ENCODE measurements at regions not wholly inside any gene's neighbourhood (a gene's known extent, or its start where the extent isn't known, plus 50 kb on each side); places are given as distances from the start of the nearest gene placed in this dataset.
"Not testable (repeated sequence)": the region's sequence is repeated elsewhere in the genome, so short reads cannot be mapped to it uniquely, and the experiment has no call there.

DNA sequence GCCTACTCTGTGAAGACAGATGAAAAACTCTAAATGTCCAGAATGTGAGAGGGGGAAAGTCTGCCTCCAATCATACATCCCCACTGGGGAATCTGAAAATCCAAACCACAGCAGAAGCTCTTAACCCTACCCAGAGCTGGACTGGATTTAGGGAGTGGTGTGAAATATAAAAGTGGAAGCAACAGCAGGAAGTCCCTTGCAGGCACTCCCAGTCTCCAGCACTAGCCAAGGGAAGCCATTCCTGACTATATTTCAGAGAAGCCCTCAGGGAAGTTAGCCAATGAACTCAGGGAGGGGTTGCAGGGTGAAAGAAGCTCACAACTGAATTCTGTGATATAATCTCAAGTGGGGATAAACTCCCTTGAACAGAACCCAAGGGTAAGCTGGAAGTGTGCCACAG, 51.5 kb downstream of the CRPPA start:
- DNase-seq (ENCODE audit: low read depth in 3 of 3): no peak

DNA sequence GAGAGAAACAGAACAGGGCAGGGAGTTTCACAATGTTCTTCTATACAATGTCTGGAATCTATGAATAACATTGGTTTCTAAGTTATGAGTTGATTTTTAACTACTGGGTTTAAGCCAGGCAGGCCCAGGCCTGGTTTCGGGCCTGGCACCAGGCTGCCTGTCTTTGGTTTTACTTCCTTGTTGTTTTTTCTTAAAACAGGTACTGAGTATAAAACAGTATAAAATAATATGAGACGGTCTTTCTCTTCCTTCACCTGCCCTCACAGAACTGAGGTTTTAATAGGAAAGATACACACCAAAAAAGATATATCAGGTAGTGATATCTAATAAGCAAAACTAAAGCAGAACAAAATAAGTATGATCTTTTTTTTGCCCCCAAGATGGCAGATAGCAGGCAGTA, 52.0 kb downstream of the CRPPA start:
- not testable (repeated sequence) for DNase-seq (ENCODE audit: low read depth in 3 of 3)

DNA sequence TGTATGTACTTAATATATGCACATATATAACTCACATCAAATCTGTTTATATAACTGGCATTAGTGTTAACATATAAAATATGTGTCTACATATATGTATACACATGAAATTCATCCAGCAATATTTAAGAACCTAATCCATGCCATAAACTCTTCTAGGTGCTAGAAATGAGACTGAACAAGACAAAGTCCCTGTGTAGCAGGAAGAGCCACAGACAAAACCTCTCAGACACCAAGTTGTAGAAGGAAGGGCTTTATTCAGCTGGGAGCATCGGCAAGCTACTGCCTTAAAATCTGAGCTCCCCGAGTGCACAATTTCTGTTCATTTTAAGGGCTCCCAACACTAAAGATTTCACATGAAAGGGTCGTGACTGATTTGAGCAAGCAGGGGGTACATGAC, 52.5 kb downstream of the CRPPA start:
- no peak for DNase-seq (ENCODE audit: low read depth in 3 of 3)

DNA sequence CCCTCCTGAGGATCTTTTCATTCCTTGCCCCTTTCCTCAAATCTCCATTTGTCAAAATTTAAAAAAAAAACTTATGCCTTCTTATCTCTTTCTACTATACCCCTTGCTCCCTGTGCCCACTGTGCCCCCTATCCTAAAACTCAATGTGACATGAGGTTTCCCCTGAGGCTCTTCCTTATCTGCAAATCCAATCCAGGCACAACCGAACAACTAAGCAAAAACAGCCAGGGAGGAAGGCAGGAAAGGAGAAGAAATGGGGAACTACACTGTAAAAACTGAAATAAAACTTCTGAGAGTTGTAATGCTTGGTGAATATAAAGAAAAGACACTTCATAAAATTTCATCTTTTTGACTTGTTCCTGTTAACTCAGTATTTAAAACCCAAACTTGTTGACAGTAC, 54.2 kb downstream of the CRPPA start:
- no peak for DNase-seq (ENCODE audit: low read depth in 3 of 3)

DNA sequence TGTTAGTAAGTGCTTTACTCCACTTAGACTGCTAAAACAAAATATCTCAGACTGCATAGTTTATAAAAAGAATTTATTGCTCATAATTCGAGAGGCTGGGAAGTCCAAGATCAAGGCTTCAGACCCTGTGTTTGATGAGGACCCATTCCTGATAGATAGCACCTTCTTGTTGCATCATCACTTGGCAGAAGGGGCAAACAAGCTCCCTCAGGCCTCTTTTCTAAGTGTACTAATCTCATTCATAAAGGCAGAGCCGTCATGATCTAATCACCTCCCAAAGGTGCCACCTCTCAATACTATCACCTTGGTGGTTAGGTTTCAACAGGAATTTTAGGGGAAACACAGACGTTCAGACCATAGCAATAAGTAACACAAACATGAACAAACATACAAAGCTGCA, 55.4 kb downstream of the CRPPA start:
- DNase-seq (ENCODE audit: low read depth in 3 of 3): no peak

DNA sequence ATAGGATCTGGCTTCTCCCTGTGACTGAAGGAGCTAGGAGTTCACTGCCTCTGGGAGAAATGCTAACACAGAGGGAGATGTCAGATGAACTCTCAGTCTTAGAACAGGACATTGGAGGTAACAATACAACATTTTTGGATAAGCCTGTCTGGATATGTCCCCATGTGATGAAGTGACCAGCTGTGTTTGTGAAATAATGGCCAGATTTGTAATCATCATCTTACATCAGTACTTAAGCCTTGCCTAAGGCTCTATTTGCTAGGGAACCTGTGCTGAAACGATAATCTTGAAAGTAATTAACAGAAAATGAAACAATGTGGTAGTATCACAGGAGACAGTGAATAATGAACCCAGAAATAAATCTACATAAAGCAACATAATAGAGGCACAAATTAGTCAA, 56.2 kb downstream of the CRPPA start:
- no peak for DNase-seq (ENCODE audit: low read depth in 3 of 3)

DNA sequence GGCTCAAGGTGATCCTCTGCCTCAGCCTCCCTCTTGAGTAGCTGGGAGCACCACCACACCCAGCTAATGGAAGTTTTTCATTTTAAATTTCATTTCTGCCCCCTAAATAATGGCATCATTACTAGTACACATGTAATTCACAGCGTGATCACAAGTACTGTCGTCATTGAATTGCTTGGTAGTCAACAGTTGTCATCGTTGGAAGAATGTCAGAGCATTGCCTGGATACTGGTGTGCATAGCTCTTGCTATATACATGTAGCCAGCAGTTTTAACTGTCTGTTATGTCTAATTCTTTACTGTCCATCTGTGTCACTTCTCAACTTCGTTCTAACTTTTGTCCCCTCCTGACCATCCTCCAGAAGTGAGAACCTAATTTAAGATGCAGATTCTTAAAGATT, 62.1 kb downstream of the CRPPA start:
- no peak for DNase-seq (ENCODE audit: low read depth in 3 of 3)

DNA sequence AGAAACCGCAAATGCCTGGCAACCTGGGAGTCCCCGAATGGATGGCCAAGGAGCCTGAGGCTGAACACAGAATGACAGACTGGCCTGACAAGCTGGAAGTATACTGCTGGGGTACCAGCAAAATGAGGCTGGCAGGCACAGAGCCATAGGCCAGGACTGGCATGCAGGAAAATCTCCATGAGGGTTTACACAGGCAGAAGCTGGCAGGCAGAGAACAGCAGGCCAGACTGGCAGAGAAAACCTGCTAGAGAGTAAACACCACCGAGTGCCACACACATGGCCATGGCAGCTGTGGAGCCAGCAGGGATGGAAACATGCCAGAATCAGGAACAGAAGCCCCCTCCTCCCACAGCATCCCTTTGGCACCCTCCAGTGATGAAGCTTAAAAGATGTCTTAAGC, 63.4 kb downstream of the CRPPA start:
- DNase-seq (ENCODE audit: low read depth in 3 of 3): no peak

DNA sequence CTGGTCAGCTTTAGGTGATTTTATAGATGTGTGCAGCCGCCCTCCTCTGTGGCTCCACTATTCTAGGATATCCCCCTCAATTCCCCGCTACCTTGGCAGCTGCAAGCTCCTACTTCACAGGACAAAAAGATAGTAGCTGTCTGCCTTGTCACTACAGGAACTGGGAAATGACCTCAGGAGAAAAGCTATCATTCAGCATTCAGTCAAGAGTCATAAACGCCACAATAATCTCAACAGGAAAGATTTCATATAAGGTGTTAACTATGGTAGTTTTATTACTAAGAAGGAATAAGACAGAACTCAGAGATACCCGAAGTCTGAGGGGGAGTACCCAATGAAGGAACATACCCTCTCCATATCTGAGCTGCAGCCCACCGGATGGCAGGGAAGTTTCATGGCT, 63.9 kb downstream of the CRPPA start:
- no peak for DNase-seq (ENCODE audit: low read depth in 3 of 3)

DNA sequence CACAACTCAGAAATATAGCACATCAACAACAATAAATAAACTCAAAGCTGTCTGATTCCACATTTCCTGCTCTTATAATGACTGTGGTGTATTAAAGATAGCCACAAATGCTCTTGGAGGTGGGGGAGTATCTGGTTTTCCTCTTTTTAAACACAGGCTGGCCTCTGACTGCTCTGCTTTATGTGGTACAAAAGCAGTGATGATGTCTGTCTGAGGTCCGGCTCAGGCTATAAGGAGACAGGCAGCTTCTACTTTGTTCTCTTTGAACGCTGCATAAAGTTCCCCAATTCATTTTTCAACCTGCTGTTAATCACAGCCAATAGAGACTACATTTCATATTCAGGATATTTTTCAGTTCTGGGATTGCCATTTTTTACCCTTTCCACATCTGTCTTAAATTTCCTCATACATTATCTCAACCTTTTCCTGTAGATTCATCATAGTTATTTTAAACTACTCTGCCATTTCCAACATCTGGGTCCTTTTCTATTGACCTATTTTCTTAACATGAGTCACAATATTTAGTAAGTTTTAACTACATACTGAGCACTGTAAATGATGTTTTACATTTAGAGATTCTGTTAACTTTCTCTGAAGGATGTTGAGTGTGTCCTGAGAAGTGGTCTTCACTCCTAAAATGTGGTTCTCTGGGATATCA, 64.9 kb downstream of the CRPPA start:
- no peak for DNase-seq (ENCODE audit: low read depth in 3 of 3)

DNA sequence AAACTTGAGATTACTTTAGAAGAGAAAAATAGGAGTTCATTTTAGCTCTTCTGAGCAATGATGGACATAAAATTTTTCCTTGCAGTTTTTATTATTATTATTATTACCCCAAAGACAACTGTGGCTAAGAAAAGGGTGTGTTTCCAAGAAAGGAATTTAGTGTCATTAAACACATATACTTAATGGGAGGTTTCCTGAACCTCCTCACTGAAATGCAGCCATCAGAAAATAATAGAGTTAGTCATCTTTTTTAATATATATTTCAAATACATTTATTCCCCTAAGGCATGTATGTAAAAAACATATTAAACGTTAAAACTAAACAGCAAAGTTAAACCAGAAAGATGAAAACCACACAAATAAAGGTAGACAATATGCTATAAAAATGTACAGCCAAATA, 66.8 kb downstream of the CRPPA start:
- DNase-seq (ENCODE audit: low read depth in 3 of 3): no peak

DNA sequence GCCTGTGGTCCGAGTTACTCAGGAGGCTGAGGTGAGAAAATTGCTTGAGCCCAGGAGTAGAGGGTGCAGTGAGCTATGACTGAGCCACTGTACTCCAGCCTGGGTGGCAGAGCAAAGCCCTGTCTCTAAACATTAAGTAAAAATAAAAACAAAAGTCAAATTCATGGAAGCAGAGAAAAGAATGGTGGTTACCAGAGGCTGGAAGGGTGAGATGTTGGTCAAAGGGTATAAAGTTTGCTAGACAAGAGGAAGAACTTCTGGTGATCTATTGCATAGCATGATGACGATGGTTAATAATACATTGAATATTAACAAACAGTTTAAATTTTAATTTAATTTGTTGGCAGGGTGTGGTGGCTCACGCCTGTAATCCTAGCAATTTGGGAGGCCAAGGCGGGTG, 68.1 kb downstream of the CRPPA start:
- no peak for DNase-seq (ENCODE audit: low read depth in 3 of 3)

DNA sequence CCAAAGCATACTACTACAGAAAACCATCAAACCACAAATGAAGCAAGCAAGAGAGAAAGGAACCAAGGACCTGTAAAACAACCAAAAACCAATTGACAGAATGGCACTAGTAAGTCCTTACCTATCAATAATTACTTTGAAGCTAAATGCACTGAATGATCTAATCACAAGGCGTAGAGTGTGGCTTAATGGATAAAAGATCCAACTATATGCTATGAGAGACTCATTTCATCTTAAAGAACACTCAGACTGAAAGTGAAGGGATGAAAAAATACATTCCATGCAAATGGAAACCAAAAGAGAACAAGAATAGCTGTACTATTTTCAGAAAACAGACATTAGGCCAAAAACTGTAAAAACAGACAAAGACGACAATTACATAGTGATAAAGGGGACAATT, 70.7 kb downstream of the CRPPA start:
- no peak for DNase-seq (ENCODE audit: low read depth in 3 of 3)

DNA sequence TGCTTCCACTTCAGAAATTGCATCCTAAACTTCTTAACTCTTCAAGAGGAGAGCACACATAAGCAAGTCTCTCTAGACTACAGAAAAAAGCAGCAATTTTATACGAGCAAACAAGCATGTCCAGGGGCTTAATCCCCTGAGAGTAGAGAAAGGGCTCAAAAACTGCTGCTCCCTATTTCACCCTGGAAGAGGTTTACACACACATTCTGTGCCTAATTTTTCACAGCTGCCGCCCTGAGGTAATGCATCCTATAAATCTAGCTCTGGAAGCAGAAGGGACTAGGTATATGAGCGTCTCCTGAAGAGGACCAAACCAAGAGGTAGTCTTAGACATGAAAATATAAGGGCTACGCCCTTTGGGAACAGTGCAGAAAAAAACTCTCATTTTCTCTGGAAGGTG, 73.1 kb downstream of the CRPPA start:
- DNase-seq (ENCODE audit: low read depth in 3 of 3): no peak

DNA sequence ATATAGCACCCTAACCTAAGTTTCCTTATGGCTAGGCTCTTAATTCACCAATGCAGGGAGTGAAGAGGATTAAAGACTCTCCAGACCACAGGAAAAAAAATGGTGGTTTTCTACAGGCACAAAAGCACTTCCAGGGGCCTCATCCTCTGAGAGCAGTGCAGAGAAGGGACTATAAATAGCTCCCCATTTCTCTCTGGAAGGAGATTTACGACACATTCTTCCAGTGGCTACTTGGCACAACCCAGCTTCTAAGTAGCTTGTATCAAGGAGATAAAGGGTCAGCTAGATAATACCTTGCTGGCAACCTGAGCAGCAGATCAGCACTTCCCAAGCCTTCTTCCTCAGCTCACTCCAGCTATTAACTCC, 73.5 kb downstream of the CRPPA start:
- no peak for DNase-seq (ENCODE audit: low read depth in 3 of 3)

DNA sequence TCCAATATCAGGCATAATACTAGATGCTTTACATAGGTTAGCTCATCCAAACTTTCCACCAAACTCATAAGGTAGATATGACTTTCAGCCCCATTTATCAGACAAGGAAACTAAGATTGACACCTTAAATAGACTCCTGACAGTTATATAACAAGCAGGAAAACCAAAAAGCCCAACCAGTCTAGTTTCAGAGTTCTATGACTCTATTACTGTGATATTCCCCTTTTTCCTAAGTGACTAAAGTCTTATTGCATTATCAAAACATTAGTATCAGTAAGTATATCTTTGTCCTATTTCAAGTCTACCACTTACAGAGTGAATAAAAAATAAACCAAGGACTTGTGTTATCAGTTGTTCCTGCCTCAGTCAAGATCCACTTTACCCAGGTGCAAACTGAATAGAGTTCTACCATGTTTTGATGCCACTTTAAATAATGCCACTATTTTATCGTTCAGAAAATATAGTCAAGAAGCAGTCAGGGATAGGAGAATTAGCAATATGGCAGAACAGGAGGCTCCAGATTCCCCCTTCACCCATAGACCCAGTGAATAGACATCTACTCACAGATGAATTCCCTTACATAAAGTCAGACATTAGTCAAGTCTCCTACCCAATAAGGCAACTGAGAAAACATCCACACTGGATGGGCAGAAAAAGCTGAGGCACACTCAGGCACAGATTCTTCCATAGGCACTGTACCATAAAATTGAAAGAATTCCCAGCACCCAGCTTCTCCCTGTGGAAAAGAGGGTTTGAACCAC, 74.1 kb downstream of the CRPPA start:
- no peak for DNase-seq (ENCODE audit: low read depth in 3 of 3)

DNA sequence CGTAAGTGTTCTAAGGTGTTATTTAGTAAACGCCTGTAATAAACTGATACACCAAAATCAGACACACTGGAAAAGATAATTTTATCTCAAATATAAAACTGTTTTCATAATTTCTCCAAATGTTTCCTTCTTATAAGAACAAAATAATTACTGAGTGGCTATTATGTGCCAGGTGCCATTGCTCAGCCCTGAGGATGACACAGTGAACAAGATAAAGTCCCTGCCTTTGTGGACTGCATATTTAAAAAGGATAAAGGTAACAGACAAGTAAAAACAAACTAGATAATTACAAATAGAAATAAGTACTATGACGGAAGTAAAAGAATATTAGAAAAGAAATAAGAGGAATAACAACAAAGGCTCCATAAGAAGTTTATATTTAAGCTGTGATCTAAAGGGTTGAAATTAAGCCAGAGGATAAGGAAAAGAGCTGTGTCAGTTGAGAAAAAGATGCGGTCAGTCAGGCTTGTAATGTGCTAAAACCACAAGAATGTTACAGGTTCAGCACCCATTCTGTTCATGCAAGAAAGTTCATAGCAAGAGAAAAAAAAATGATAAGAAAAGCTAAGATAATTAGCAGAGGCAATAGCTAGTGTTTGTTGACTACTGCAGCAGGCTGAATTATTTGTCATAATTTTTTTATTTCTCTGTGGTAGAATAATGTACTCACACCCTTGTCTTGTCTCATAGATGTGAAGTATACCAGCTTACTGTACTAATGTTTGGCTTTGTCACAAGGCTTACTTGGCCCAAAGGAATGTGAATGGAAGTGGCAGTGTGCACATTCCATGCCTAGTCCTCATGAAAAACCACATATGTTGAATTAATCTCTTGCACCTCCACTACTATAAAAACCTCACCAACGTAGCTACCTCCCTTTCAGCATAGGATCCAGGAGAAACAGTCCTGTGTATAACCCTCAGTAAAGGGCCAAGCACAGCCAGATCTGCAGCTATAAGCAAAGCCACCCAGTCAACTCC, 75.1 kb downstream of the CRPPA start:
- DNase-seq (ENCODE audit: low read depth in 3 of 3): no peak

DNA sequence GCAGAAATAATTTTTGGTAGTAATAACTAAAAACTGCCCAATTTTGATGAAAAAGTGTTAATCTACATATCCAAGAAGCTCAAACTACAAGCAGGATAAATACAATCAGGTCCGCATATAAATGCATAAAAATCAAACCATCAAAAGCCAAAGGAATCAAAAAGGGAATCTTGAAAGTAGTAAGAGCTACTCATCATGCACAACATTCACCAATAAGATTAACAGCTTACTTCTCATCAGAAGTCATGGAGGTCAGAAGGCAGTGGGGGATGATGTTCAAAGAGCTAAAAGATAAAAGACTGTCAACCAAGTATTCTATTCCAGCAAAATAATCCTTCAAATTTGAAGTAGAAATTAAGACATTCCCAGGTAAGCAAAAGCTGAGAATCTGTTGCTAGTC, 76.4 kb downstream of the CRPPA start:
- no peak for DNase-seq (ENCODE audit: low read depth in 3 of 3)

DNA sequence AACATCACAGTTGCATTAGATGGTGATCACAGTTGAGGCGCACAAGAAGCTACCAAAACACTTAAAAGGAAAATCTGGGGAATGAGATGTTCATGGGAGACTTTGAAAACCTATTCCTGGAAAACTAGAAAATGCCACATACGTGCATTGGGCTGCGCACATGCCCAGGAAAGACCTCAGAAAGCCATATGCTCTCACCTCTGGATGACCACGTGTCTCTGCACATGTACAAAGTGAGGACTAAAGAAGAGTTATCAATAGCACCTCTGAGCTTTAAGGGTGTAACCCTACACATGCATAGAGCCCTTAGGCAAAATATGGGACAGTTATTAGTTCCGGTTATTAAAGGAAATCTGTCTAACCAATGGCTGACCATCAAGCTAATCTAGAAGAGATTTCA, 77.7 kb downstream of the CRPPA start:
- no peak for DNase-seq (ENCODE audit: low read depth in 3 of 3)

DNA sequence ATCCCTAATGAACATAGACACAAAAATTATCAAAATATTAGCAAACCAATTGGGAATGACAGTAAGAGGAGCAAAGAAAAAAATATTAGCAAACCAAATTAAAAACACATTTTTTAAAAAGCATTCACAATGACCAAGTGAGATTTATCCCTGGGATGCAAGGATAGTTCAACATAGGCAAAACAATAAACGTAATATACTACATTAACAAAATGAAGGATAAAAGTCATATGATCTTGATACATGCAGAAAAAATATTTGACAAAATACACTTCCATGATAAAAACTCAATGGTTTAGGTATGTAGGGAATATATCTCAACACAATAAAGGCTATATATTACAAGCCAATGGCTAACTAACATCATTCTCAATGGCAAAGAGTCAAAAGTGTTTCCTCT, 83.3 kb downstream of the CRPPA start:
- no peak for DNase-seq (ENCODE audit: low read depth in 3 of 3)

DNA sequence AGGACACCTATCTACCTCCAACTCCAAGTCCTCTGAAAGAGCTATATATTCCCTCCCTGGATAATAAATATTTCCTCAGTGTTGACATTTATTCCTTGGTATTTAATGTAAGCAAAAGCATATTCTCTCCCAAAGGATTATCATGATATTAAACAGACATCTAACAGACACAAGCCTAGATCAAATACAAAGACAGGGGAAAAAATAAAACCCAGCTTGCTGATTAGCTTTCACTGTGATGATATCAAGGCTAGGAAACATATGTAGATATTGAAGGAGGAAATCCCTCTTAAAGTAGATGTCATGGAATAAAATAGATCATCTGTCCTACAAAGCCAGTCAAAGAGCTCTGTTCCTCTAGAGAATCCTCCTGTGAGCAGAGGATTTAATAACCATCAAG, 95.2 kb downstream of the CRPPA start:
- no peak for DNase-seq (ENCODE audit: low read depth in 3 of 3)

DNA sequence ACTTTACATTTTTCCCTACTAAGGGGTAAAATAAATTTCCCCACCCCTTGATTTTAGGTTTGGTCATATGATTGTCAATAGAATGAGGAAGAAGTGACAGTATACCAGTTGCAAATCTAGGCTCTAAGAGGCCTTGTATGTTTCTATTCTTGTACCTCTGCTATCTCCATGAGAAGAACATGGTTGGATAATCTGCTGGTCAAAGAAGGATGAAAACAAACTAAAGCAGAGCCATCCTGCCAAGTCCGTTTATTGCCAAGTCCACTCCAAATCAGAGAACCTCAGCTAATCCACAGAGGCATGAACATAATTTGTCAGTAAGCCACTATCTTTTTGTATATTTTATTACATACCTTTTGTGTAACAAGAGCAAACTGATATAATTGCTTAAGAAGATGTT, 98.0 kb downstream of the CRPPA start:
- no peak for DNase-seq (ENCODE audit: low read depth in 3 of 3)
